Mammary epithelial cell (primary cell): ENCODE measurements at regions not wholly inside any gene's neighbourhood (a gene's known extent, or its start where the extent isn't known, plus 50 kb on each side); places are given as distances from the start of the nearest gene placed in this dataset.

Source experiments
- EZH2 ChIP-seq: IDR thresholded peaks from 2 replicates; pipeline ENCODE4 v1.6.1; 2012; ENCODE audit warnings: low read length, inconsistent platforms, borderline replicate concordance
- TF ChIP-seq, protein P1 (sequence below), 2 donors: IDR thresholded peaks in 1 of 2; conservative IDR thresholded peaks in 1 of 2; 2 replicates each; pipeline ENCODE4 v1.5.1; 2011 to 2012; ENCODE audit warnings: inconsistent platforms in 2 of 2, low read length in 2 of 2, mild to moderate bottlenecking in 2 of 2, control low read depth in 1 of 2, low read depth in 1 of 2; ENCODE audit not compliant: insufficient read depth in 1 of 2; ENCODE audit errors: extremely low read depth in 1 of 2

DNA sequence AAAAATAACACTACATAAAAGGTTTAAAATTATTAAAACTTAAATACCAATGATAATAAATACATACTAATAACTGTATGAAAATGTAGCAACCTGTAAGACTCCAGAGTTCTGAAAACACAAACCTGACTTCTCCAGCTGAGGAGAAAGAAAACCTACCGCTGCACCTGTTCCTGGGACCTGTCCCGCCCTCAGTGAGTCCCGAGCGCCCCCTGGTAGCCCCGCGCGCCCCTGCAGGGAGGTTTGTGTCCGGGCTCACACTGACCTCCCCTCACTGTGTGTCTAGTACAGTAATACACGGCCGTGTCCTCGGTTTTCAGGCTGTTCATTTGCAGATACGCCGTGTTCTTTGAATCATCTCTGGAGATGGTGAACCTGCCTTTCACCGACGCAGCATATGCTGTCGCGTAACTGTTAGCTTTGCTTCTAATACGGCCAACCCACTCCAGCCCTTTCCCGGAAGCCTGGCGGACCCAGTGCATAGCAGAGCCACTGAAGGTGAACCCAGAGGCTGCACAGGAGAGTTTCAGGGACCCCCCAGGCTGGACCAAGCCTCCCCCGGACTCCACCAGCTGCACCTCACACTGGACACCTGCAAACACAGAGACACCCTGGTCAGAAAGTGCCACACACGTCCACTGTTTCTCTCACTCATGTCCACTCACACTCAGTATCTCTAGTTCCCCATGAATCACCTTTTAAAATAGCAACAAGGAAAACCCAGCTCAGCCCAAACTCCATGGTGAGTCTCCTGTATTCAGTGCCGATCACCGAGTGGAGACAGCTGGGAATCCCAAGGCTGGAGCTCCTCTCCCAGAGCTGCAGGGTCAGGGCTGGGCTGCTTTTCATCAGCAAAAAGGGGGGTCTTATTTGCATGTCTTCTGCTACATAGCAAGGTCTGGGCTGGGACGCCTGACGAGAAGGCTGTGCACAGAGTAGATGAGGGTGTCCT lies 1276.3 kb downstream of the TMEM121 start:
- TF ChIP-seq EZH2 = no peak
- TF ChIP-seq, protein P1, sequence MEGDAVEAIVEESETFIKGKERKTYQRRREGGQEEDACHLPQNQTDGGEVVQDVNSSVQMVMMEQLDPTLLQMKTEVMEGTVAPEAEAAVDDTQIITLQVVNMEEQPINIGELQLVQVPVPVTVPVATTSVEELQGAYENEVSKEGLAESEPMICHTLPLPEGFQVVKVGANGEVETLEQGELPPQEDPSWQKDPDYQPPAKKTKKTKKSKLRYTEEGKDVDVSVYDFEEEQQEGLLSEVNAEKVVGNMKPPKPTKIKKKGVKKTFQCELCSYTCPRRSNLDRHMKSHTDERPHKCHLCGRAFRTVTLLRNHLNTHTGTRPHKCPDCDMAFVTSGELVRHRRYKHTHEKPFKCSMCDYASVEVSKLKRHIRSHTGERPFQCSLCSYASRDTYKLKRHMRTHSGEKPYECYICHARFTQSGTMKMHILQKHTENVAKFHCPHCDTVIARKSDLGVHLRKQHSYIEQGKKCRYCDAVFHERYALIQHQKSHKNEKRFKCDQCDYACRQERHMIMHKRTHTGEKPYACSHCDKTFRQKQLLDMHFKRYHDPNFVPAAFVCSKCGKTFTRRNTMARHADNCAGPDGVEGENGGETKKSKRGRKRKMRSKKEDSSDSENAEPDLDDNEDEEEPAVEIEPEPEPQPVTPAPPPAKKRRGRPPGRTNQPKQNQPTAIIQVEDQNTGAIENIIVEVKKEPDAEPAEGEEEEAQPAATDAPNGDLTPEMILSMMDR (conservative IDR thresholded peaks at IDR 0.05 in 1 of 2, IDR thresholded peaks at IDR 0.05 in 1 of 2; ENCODE audit: extremely low read depth in 1 of 2, insufficient read depth in 1 of 2, low read depth in 1 of 2, low read length in 2 of 2) = no peak
